ENCODE measurements at regions not wholly inside any gene's neighbourhood (a gene's known extent, or its start where the extent isn't known, plus 50 kb on each side); places are given as distances from the start of the nearest gene placed in this dataset.

DNA sequence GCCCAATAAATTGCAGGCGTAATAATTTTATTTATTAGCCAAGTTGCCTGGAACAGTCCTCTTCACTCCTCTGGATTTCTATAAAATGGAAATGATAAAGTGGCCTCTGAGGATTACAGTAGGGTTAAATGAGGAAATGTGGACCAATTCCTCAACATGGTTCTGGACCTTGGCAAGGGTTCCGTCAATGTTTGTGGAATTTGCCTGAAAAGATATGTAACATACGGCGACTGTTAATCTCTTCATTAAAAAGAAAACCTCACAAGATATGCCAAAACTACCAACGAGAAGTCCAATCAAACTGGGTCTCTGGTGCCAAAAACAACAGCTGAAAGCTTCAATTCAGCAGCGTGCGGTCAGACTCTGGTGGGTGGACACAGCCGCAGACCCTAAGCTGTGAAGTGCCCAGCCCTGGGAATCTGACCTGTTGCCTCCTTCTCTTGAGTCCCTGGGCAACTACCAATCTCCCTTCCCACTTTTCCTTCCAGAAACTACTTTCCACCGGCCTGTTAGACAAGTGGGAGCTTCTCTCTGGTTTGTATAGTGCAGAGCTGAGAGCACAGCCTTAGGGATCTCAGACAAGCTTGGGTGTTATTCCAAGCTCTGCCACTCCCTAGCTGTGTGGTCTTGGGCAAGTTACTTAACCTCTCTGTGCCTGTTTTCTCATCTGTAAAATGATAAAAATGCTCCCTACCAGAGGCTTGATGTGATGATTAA is 190.5 kb upstream of the GSC start:
- no peak for DNase-seq (ENCODE audit: low spot score)

DNA sequence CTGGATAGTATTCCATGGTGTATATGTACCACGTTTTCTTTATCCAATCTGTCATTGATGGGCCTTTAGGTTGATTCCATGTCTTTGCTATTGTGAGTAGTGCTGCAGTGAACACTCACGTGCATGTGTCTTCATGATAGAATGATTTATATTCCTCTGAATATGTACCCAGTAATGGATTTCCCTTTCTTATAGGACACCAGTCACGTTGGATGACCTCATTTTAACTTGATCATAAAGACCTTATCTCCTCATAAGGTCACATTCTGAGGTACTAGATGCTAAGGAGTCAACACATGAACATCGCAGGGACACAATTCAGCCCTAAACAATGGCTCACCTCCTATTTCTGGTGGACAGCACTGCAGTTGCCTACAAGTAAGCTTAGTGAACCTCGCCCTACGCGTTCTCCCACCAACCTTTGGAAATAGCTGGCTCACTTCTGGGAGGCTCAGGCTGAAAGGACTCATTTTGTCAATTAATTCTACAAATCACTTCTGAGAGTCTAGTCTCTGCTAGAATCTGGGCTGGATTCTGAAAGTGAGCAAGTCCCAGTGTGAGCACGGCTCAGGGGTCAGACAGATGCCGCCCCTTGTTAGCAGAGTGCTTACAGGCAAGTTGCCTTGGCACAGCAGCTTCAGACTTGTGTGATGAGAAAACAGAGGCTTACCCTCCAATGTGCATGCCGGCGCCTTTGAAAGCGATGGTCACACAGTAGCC is 183.8 kb upstream of the GSC start:
- DNase-seq (ENCODE audit: low spot score): no peak

DNA sequence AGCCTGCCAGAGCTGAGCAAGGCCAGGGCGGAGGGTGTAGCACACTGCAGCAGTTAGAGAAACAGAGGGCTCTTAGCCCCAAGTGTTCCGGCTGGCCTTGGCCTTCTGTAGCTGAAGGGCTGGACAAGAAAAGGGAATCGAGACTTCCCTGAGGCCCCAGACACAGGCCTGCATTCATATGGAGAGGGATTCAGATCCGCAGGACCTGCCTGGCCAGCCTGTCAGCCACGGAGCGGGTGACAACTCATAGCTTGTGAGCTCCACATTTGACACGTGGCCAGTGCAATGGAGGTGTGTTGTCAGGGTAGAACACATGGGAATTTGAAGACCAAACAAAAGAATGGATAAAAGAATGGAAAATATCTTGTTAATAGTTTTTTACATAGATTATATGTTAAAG is 182.2 kb upstream of the GSC start:
- DNase-seq (ENCODE audit: low spot score): no peak

DNA sequence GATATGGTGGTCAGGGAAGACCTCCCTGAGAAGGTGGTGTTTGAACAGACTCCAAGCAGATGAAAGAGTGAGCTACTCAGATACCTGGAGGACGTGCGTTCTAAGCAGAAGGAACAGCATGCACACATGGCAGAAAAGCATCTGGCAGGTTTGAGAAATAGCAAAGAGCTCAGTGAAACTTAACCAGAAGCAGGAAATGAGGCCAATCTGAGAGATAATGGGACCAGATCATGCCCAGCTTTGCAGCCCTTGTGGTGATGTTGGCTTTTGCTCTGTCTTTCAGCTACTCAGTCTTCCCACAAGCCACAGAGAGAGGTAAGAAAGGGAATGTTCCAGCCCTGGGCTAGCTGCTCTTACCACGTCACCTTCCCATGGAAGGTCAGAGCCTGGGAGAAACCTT is 176.3 kb upstream of the GSC start:
- no peak for DNase-seq (ENCODE audit: low spot score)

DNA sequence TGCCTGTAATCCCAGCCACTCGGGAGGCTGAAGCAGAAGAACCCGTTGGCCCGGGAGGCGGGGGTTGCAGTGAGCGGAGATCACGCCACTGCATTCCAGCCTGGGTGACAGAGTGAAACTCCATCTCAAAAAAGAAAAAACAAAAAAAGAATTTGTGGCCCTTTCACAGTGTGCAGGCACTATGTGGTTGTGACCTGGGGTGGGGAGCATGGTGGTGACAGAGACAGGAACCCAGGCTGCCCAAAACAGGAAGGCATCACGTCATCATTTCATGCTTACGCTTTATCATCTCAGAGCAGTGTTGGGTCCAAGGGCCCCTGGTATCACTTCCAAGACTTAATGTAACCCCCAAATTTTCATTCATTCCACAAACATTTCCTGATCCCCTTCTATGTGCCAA is 175.7 kb upstream of the GSC start:
- no peak for DNase-seq (ENCODE audit: low spot score)

DNA sequence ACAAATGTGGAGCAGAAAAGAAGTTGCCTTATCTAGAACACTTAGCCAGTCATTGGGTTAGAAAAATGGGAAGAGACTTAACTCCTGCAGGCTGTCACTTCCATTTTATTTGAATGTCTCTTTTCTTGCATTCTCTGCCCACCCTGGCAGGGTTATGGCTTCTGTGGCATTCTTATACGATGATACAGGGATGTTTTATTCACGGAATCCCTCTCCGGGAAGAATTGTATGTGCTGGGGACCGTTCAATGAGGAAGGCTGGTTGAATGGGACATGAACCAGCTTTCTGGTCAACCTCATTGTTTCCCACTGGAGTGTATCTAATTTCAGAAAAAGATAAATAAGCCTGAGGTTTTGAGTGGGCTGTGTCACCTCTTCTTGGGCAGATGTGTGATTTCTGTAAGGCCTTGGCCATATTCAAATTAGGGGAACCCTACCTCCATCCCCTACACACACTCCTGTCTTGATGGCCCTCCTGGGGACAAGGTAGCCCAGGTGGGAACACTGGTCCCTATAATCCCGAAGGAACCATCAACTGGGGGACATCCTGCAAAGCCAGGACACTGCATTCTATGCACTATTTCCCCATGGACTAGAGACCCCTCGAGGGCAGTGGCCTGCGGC is 174.8 kb upstream of the GSC start:
- no peak for DNase-seq (ENCODE audit: low spot score)

DNA sequence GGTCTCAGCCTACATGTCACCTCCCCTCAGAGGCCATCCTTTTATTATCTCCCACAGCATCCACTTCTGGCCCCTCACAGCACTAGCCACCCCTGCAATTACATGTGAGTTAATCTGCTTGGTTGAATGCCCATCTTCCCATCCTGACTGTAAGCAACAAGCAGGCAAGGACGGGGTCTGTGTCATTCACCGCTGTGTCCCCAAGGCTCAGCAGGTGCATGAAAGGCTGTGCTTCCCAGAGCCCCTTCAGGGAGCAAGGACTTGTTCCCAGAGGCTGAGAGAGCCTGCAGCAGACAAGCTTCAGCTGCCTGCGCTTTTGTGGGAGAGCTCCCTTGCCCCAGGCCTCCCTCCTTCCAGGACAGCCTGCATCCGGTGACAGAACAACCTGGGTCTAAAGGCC is 172.7 kb upstream of the GSC start:
- no peak for DNase-seq (ENCODE audit: low spot score)

DNA sequence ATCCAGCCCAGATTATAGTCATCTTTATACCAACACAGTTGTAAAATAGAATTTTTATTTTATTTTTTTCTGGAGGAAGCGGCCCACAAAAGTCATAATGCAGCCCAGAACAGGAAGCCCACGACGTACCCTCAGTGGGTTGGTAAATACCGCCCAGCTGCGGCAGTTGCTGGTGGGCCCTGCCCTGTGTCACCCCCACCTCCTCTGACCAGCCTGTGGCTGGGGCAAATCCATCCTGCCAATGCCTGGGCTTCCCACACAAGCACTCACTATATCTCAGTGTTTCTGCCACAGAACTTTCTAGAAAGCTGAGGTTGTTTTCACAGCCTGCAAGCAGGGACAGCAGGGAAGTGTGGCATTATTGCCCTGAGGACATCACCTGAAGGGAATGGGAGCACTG is 171.4 kb upstream of the GSC start:
- DNase-seq (ENCODE audit: low spot score): no peak

DNA sequence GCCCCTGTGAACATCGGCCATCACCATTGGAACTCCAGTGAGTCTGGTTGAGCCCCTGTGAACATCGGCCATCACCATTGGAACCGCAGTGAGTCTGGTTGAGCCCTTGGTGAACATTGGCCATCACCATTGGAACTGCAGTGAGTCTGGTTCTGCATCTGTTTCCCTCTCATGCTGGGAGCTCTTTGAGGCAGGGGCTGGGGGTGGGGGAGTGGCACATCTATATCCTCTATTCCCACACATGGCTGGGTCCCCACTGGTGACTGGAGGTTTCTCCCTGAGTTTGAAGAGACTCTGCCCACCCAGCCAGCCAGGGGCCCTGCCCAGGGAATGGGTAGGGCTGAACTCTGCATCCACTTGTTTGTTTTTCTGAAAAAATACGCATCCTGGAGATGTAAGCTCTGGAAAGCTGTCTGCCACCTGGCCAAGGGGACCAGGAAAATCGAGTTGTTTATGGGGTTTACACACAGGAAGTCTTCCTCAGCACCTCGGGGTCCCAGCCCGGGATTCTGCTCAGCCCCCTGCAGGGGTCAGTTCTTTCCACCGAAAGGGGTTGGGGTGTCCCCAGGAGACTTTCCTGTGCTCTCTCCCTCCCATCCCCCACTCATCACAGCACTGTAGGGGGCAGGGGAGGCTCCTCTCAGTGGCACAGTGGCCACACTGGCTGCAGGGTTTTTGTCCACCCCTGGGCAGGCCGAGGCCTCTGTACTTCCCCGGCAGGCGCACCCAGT is 170.5 kb upstream of the GSC start:
- no peak for DNase-seq (ENCODE audit: low spot score)

DNA sequence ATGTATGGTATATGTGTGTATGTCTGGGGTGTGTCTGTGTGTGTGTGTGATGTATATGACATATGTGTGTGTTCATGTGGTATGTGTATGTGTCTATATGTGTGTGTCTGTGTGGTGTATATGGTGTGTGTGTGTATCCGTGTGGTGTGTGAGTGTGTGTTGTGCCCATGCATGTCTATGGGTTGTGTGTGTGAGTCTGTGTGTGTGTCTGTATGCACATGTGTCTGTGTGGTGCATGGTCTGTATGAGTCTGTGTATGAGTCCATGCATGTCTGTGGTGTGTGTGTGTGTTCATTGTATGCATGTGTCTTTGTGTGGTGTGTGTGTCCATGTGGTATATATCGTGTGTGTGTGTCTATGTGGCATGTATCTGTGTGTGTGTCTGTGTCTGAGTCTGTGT is 168.1 kb upstream of the GSC start:
- no peak for DNase-seq (ENCODE audit: low spot score)

DNA sequence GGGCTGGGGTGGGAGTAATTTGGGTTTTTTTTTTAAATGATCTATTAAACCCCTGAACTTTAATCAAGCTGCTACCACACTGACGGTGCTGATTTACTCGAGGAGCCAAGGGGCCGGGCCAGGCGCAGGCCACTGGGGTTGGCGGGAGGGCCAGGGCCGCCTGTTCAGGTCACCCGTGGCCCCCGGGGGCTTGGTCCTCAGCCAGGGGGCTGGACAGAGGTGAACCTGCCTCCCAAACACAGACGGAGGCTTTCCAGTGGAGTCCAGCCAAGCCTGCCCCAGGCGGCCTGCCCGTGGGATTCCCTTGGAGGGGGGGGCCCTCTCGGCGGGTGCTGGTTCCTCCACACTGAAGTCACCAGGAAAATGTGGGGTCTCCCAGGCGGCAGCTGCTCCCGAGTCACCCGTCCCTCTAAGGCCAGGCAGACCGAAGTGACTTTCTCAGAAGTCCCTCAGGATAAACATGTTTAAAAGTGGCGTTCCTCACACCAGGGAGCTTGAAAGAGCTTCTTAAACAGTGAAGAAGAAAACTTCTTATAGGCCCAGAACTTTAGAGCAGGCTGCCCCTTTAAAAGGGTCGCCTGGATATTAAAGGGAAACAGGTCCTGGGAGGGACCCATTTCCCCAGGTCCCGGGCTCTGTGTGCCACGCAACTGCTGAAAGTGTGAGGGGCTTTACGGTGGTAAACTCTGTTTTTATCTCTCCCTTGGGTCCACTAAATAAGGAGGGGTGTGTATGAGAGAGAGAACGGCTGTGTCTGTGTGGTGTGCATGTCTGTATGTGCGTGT is 167.2 kb upstream of the GSC start:
- DNase-seq (ENCODE audit: low spot score): no peak

DNA sequence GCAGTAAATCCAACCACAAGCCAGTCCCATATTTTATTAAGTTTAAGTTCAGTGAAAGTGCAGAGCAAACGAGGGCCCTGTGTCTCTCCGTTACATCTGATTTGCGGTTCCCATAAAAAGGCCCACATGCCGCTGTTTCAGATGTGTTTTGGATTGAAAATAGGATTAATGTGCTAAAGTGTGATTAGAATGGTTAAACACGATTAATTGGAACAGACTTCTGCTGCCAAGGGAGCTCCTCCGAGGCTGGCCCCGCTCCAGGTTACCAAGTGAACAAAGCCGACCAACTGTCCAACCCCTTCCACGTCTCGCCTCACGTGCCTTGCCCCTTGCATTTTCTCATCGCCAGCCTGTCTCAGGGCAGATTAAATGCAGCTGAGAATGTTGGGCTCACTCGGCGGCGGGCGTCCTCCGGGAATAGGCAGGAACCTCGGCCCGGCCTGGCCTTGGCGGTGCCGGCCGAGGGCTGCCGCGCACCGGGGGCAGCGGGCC is 166.5 kb upstream of the GSC start:
- no peak for DNase-seq (ENCODE audit: low spot score)

DNA sequence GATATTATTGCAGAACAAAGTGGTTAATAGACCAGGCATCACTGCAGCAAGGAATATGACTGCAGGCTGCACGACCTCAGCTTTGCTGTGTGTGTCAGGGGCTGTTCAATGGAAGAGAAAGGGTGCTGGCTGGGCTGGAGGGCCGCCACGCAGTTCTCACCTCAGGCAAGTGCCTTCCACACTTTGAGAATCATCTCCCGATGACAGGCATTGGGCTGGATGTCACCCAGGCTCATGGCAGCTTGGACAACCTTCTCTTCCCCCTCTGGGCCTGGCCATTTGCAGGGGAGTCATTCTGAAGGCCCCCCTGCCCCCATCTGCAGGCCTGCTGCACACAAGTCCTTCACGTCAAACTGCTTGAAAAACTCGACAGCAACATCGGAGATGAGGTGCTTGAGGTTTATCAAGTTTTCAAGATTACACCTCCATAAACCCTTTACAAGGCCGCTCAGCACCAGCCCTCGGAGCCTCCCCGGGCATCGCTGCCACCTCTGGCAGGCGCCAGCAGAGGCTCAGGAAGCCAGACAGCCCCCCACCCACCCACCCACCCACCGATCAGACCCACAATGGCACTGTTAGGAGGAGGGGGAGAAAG is 165.9 kb upstream of the GSC start:
- no peak for DNase-seq (ENCODE audit: low spot score)

DNA sequence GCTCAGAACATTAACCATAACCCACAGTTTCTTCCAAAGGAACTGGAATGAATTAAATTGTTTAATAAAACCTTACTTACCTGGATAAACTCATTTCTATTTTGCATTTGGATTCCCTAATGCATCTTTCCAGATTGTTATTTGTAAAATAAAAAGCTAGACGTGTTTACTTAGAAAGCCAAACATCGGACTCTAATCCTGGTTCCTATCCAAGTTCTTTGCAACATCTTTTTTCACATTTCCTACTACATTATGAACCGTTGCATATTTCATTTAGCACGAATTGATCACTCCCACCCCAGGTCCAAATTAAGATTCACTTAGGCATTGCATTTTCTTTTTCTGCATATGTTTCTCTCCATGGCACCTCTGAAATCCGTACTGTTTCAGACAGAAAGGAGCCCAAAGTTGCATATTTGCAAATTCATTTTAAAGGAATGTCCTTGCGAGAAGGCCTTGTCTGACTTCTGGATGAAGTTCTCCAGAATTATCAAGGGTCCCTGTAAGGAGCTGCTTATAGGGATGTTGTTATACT is 164.4 kb upstream of the GSC start:
- DNase-seq (ENCODE audit: low spot score): no peak

DNA sequence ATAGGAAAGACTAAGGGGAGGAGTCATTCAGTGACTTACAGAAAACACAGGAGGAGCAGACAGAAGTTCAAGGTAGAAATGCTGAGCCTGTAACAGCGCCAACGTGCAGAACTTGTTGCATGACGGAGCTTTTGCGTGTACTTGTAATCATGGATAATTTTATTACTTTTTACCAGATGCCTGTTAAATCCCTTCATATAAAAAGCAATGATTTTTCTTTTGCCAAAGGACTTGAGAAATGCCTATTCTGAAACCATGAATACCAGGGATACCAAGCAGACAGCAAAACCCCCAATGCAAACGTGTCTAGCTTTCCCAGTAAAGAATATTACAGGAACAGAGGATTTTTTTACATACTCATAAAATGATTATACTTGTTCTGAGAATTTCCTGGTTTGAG is 163.6 kb upstream of the GSC start:
- DNase-seq (ENCODE audit: low spot score): no peak

DNA sequence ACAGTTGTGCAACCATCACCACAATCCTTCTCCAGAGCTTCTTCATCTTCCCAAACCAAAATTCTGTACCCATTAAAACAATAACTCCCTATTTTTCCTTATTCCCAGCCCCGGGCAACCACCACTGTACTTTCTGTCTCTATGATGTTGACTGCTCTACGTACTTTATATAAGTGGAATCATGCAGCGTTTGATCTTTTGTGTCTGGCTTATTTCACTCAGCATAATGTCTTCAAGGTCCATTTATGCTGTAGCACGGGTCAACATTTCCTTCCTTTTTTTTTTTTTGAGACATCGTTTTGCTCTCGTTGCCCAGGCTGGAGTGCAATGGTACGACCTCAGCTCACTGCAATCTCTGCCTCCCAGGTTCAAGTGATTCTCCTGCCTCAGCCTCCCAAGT is 162.7 kb upstream of the GSC start:
- no peak for DNase-seq (ENCODE audit: low spot score)

DNA sequence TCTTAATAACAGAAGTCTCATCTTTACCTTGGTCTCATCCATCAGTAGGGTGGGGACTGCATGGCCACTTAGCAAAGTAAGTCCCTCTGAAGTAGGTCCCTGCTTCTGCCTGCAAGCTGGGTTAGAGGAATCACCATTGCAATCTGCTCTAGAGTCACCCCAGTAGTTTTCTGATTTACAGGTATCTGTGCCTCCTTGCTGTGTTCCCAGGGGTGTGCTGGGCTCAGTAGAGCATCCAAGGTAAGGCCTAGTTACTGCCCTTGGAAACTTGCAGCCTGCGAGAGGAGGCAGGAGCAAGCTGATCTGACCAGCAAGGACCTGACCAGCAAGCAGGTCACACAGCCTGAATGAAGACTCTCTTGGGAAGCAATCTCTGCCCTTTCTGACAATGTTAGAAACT is 160.8 kb upstream of the GSC start:
- no peak for DNase-seq (ENCODE audit: low spot score)

DNA sequence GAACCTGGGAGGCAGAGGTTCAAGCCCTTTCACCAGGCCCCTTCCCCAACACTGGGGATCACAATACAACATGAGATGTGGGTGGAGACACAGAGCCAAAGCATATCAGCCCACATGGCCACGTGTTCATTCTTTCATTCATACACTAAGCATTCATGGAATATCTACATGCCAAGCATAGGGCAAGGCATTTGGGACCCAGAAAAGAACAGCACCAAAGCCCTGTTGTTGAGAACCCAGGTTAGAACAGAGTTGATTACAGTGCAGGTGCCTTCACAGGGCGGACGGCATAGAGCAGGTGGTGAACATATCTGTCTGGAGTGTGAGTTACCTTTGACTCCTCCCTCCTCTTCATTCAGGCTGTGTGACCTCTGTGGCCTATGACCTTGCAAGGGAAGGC is 159.4 kb upstream of the GSC start:
- no peak for DNase-seq (ENCODE audit: low spot score)

DNA sequence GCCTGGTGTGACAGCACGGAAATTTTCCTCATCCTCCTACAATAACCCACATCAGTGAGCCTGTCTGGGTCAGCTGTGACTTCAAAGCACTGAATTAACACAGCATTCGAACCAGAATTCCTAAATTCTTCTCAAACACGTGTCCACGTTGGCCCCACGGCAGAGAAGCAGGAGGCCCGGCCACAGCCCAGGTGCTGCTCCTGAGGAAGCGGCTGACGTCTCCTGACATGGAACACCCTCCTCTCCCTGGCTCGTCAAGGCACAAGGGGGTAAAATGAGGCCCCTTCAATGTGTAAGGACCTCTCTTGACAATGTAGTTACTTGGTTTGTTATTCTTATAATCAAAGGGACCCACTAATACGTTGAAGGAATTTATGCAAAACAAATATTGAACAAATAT is 156.3 kb upstream of the GSC start:
- DNase-seq (ENCODE audit: low spot score): no peak

DNA sequence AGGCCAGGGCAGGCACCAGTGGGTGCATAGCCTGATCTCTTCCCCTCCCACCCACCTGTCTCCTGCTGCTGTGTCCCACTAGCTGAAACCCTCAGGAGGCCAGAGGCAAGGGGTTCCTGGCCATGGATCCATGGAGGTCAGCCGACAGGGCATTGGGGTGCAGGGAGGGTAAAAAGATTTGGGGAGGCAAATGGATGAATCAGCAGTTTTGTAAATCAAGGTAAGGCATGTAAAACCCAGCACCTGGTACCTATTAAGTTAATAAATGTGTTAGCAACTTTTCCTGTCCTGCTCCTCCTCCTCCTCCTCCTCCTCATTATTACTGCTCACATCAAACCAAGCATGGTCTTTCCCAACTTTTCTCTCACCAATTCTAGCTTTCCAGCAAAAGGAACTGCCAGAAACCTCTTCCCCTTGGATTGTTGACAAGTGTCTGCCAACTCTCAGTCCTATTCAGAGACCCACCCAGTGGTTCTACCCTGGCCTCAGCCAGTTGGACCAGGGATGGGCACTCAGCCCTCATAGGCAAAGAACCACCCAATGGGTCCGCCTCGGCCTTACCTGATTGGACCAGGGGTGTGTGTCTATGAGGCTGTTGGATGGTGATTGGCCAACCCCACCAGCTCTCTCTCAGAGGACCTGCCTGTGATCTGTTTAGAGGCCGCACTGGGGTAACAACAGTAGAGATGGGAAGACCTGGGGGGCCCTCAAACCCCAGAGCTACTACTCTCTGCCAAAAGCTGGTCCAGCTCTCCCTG is 155.7 kb upstream of the GSC start:
- DNase-seq (ENCODE audit: low spot score): no peak

DNA sequence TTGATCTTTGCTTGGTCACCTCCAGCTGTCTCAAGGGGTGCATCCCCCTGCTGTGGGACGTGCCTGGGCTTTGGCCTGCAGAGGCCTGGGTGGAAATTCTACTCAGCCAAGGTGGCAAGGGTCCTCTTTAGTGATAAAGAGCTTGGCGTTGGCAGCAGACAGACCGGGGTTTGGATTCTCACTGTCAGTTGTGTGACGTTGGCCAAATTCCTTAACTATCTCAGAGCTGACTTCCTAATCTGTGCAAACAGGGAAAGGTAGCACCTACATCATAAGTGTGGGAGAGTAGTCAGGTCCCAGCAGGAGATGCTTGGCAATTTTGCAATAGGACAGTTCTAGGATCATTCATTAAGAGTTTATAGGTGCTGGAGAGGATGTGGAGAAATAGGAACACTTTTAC is 154.3 kb upstream of the GSC start:
- DNase-seq (ENCODE audit: low spot score): no peak
